ENCODE measurements at regions not wholly inside any gene's neighbourhood (a gene's known extent, or its start where the extent isn't known, plus 50 kb on each side); places are given as distances from the start of the nearest gene placed in this dataset.

DNA sequence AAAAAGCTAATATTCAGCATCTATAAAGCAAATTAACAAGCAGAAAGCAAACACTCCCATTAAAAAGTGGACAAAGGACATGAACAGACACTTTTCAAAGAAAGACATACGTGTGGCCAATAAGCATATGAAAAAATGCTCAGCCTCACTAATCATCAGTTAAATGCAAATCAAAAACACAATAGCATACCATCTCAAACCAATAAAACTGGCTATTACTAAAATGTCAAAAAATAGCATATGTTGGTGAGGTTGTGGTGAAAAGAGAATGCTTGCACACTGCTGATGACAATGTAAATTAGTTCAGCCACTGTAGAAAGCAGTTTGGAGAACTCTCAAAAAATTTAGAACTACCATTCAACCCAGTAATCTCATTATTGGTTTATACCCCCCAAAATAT lies 284.6 kb upstream of the KCND2 start:
- H3K27me3 ChIP-seq = no peaks in the 10 kb centered on the region
- no peaks in the 10 kb centered on the region for H3K36me3 ChIP-seq
- ATAC-seq = no peak
- 68 to 80% (median 76%) methylated on average over 1 of the region's 1 CpG for WGBS, 4 donors
- no peak for TF ChIP-seq POLR2A (IDR thresholded peaks at IDR 0.05)
- TF ChIP-seq, protein P1, sequence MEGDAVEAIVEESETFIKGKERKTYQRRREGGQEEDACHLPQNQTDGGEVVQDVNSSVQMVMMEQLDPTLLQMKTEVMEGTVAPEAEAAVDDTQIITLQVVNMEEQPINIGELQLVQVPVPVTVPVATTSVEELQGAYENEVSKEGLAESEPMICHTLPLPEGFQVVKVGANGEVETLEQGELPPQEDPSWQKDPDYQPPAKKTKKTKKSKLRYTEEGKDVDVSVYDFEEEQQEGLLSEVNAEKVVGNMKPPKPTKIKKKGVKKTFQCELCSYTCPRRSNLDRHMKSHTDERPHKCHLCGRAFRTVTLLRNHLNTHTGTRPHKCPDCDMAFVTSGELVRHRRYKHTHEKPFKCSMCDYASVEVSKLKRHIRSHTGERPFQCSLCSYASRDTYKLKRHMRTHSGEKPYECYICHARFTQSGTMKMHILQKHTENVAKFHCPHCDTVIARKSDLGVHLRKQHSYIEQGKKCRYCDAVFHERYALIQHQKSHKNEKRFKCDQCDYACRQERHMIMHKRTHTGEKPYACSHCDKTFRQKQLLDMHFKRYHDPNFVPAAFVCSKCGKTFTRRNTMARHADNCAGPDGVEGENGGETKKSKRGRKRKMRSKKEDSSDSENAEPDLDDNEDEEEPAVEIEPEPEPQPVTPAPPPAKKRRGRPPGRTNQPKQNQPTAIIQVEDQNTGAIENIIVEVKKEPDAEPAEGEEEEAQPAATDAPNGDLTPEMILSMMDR (IDR thresholded peaks at IDR 0.05) = no peak
- intact Hi-C loops (cut with DNase I) = no loop called here
- H3K9me3 ChIP-seq = peaks cover 0 to 13% (median 0%) of the 10 kb centered on the region in 12 donors
- no peak for DNase-seq
- H3K27ac ChIP-seq = no peak overlapping the region
- H3K4me1 ChIP-seq = no peaks in the 10 kb centered on the region
- no peak overlapping the region for H3K4me3 ChIP-seq

DNA sequence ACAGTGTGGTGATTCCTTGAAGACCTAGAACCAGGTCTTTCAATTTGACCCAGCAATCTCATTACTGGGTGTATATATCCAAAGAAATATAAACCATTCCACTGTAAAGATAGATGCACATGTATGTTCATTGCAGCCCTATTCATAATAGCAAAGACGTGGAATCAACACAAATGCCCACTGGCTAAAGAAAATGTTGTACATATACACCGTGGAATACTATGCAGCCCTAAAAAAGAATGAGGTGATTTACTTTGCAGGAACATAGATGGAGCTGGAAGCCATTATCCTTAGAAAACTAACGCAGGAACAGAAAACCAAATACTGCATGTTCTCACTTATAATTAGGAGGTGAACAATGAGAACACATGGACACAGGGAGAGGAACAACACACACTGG lies 278.0 kb upstream of the KCND2 start:
- DNase-seq (no peak), ATAC-seq (no peak)
- no peak for TF ChIP-seq POLR2A (IDR thresholded peaks at IDR 0.05)
- 76 to 82% (median 79%) methylated on average over 3 of the region's 3 CpGs for WGBS, 4 donors
- no peak overlapping the region for H3K4me3 ChIP-seq
- H3K4me1 ChIP-seq = no peaks in the 10 kb centered on the region
- no peaks in the 10 kb centered on the region for H3K36me3 ChIP-seq
- H3K27me3 ChIP-seq = no peaks in the 10 kb centered on the region
- H3K27ac ChIP-seq = no peak overlapping the region
- intact Hi-C loops (cut with DNase I) = no loop called here
- peaks cover 0 to 23% (median 0%) of the 10 kb centered on the region in 12 donors for H3K9me3 ChIP-seq

DNA sequence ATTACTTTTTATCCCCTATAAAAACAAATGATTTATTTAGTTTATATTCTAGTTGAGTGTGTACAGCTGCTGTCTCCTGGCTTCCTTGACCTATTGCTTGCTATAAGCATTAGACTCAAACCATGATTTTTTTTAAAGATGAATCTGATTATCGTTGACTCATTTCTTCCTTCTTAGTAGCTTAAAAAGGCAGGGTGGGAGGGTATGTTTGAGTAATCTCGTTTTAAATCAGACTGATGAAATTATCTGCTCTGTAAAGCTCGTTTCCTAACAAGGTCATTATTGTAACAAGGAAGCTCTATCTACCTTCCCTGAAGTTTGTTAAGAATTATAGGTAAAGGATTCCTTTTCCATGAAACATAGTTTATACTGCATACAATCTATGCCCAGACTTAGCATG lies 276.3 kb upstream of the KCND2 start:
- ATAC-seq (no peak), DNase-seq (no peak)
- intact Hi-C loops (cut with DNase I) = no loop called here
- H3K4me3 ChIP-seq = no peak overlapping the region
- TF ChIP-seq POLR2A (IDR thresholded peaks at IDR 0.05) = no peak
- TF ChIP-seq, protein P1 (IDR thresholded peaks at IDR 0.05) = no peak
- WGBS, 4 donors = 47 to 51% (median 48%) methylated on average over 3 of the region's 3 CpGs
- no peaks in the 10 kb centered on the region for H3K27me3 ChIP-seq
- peaks cover 0 to 21% (median 0%) of the 10 kb centered on the region in 12 donors for H3K9me3 ChIP-seq
- H3K36me3 ChIP-seq = no peaks in the 10 kb centered on the region
- H3K4me1 ChIP-seq = no peaks in the 10 kb centered on the region
- H3K27ac ChIP-seq = no peak overlapping the region

DNA sequence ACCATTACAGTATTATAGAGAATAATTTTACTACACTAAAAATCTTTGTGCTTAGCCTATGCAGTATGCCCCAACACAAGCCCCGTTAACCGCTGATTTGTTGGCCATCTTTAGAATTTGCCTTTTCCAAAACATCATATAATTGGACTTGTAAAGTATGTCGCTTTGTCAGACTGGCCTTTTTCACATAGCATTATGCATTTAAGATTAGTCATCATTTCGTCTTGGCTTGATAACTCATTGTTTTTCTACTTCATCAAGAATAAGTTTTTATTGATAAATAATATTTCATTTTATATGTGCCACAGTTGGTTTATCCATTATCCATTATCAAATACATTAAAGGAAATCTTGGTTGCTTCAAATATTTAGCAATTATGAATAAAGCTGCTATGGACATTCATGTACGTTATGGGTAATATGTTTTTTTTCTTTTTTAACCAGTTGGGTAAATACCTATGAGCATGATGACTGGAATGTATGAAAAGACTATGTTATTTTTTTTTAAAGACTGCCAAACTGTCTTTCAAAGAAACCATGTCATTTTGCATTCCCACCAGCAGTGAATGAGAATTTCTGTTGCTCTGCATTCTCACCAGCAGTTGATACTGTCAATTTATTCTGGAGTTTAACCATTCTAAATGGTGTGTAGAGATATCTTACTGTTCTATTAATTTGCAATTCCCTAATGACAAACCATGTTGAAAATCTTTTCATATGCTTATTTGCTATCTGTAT lies 273.1 kb upstream of the KCND2 start:
- 84 to 87% (median 85%) methylated on average over 5 of the region's 5 CpGs for WGBS, 4 donors
- intact Hi-C loops (cut with DNase I) = no loop called here
- no peak overlapping the region for H3K27ac ChIP-seq

More for the DNA sequence above, 273.1 kb upstream of the KCND2 start:
- TF ChIP-seq, protein P1 (IDR thresholded peaks at IDR 0.05) = no peak
- TF ChIP-seq POLR2A (IDR thresholded peaks at IDR 0.05) = no peak
- no peak for DNase-seq
- Histone ChIP-seq H3K4me1 (no peaks in the 10 kb centered on the region), H3K4me3 (no peak overlapping the region), H3K9me3 (peaks cover 0 to 6% (median 0%) of the 10 kb centered on the region in 12 donors), H3K36me3 (no peaks in the 10 kb centered on the region), H3K27me3 (no peaks in the 10 kb centered on the region)
- no peak for ATAC-seq

Data from heart left ventricle (tissue), 16 donors.